ENCODE measurements at regions not wholly inside any gene's neighbourhood (a gene's known extent, or its start where the extent isn't known, plus 50 kb on each side); places are given as distances from the start of the nearest gene placed in this dataset.

DNA sequence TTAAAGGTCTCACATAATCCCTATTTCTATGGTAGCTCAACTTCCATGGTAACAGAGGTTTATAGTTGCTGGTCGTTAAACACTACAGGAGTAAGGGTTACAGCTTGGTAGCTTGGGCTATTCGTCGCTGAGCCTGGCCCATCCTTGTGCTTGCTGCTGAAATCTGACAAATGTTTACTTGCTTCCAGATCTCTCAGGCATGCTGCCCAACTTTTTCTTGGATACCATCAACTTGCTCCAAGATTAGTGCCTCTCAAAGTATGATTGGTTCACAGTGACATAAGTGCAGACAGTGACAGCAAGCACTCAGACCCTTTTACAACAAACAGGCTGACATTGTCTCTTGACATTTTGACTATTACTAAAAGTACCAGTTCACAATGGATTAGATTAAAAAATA, 231.8 kb downstream of the KCNS3 start:
- no peak for TF ChIP-seq GATA2 (IDR thresholded peaks at IDR 0.05; ENCODE audit: low read depth, low read length)
- no peak for TF ChIP-seq GATA3 (IDR thresholded peaks at IDR 0.05; ENCODE audit: low read depth, low read length)

Measured in SH-SY5Y (cell line).